ENCODE measurements at regions not wholly inside any gene's neighbourhood (a gene's known extent, or its start where the extent isn't known, plus 50 kb on each side); places are given as distances from the start of the nearest gene placed in this dataset.

DNA sequence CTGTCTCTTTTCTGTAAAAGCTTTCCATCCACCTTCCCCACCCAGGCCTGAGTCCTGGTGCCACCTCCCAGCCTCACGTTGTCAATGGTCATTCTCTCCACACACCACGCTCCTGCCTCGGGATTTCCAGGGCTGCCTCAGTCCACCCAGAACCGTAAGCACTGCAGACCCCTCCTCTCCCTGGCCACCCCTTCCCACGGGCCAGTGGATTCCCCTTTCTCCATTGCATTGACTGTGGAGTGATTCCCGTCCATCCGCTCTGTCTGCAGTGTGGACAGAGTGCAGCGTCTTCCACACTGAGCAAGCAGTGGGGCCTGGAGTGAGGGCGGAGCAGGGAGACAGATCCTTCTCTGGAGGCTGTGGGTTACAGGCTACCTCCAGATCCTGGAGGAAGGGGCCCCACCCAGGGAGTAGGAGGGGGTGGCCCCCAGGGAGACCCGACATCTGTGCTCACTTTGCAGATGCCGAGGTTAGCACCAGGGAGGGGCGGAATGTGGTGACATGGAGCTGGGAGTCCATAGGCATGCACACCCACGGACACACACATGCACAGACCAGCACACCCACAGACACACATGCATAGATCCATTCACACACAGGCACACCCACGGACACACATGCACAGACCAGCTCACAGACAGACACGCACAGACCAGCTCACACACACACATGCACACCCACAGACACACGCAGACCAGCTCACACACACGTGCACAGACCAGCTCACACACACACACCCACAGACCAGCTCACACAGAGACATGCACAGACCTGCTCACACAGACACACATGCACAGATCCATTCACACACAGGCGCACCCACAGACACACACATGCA, 109.6 kb upstream of the B3GAT1 start:
- no peak for ATAC-seq
- no peak for TF ChIP-seq RARB (CRISPR knock-in tag; IDR thresholded peaks at IDR 0.05)
- TF ChIP-seq, protein P1, sequence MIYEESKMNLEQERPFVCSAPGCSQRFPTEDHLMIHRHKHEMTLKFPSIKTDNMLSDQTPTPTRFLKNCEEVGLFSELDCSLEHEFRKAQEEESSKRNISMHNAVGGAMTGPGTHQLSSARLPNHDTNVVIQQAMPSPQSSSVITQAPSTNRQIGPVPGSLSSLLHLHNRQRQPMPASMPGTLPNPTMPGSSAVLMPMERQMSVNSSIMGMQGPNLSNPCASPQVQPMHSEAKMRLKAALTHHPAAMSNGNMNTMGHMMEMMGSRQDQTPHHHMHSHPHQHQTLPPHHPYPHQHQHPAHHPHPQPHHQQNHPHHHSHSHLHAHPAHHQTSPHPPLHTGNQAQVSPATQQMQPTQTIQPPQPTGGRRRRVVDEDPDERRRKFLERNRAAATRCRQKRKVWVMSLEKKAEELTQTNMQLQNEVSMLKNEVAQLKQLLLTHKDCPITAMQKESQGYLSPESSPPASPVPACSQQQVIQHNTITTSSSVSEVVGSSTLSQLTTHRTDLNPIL (CRISPR knock-in tag; IDR thresholded peaks at IDR 0.05; ENCODE audit: low read depth): no peak
- TF ChIP-seq ZNF565 (CRISPR knock-in tag; conservative IDR thresholded peaks at IDR 0.05; ENCODE audit: low read depth): no peak
- TF ChIP-seq BACH2 (CRISPR knock-in tag; IDR thresholded peaks at IDR 0.05; ENCODE audit: borderline replicate concordance): no peak
- no peak for TF ChIP-seq TOX (CRISPR knock-in tag; IDR thresholded peaks at IDR 0.05; ENCODE audit: borderline replicate concordance)
- TF ChIP-seq ISL1 (CRISPR knock-in tag; IDR thresholded peaks at IDR 0.05): no peak
- TF ChIP-seq, protein P2, sequence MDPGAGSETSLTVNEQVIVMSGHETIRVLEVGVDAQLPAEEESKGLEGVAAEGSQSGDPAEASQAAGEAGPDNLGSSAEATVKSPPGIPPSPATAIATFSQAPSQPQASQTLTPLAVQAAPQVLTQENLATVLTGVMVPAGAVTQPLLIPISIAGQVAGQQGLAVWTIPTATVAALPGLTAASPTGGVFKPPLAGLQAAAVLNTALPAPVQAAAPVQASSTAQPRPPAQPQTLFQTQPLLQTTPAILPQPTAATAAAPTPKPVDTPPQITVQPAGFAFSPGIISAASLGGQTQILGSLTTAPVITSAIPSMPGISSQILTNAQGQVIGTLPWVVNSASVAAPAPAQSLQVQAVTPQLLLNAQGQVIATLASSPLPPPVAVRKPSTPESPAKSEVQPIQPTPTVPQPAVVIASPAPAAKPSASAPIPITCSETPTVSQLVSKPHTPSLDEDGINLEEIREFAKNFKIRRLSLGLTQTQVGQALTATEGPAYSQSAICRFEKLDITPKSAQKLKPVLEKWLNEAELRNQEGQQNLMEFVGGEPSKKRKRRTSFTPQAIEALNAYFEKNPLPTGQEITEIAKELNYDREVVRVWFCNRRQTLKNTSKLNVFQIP (CRISPR knock-in tag; IDR thresholded peaks at IDR 0.05; ENCODE audit: borderline replicate concordance, low read depth): no peak
- TF ChIP-seq ZFP3 (CRISPR knock-in tag; IDR thresholded peaks at IDR 0.05): no peak

DNA sequence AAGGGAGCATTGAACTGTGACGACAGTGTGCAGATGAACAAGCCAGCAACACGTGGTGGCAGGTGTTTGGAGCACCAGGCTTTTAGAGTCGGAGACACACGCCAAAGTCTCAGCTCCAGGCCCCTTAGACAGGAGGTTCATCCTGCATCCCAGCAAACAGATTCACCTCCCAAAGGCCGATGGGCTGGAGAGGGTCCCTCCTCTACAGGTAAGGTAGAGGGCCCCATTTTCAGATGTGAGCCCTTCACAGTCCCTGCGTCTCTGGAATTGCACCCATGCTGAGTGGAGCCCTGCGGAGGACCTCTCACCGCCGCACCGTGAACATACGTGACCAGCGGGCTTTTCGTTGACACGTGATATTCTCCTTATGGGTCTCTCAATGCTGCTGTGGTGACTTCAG, 109.0 kb upstream of the B3GAT1 start:
- ATAC-seq: no peak
- no peak for TF ChIP-seq ISL1 (CRISPR knock-in tag; IDR thresholded peaks at IDR 0.05)
- TF ChIP-seq PPARA (CRISPR knock-in tag; IDR thresholded peaks at IDR 0.05; ENCODE audit: borderline replicate concordance): no peak
- TF ChIP-seq, protein P2 (CRISPR knock-in tag; IDR thresholded peaks at IDR 0.05; ENCODE audit: borderline replicate concordance, low read depth): no peak
- TF ChIP-seq ZNF70 (CRISPR knock-in tag; IDR thresholded peaks at IDR 0.05): no peak
- no peak for TF ChIP-seq BACH2 (CRISPR knock-in tag; IDR thresholded peaks at IDR 0.05; ENCODE audit: borderline replicate concordance)
- no peak for TF ChIP-seq CSDC2 (CRISPR knock-in tag; IDR thresholded peaks at IDR 0.05)
- no peak for TF ChIP-seq OSR1 (CRISPR knock-in tag; IDR thresholded peaks at IDR 0.05)
- TF ChIP-seq TCF4 (CRISPR knock-in tag; IDR thresholded peaks at IDR 0.05; ENCODE audit: borderline replicate concordance): no peak
- no peak for TF ChIP-seq RARB (CRISPR knock-in tag; IDR thresholded peaks at IDR 0.05)
- no peak for TF ChIP-seq ZNF8 (CRISPR knock-in tag; IDR thresholded peaks at IDR 0.05)
- TF ChIP-seq, protein P1 (CRISPR knock-in tag; IDR thresholded peaks at IDR 0.05; ENCODE audit: low read depth): no peak
- TF ChIP-seq GLIS3 (CRISPR knock-in tag; IDR thresholded peaks at IDR 0.05): no peak
- TF ChIP-seq SNAI2 (CRISPR knock-in tag; IDR thresholded peaks at IDR 0.05): no peak
- TF ChIP-seq, protein P3, sequence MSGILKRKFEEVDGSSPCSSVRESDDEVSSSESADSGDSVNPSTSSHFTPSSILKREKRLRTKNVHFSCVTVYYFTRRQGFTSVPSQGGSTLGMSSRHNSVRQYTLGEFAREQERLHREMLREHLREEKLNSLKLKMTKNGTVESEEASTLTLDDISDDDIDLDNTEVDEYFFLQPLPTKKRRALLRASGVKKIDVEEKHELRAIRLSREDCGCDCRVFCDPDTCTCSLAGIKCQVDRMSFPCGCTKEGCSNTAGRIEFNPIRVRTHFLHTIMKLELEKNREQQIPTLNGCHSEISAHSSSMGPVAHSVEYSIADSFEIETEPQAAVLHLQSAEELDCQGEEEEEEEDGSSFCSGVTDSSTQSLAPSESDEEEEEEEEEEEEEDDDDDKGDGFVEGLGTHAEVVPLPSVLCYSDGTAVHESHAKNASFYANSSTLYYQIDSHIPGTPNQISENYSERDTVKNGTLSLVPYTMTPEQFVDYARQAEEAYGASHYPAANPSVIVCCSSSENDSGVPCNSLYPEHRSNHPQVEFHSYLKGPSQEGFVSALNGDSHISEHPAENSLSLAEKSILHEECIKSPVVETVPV (CRISPR knock-in tag; IDR thresholded peaks at IDR 0.05): no peak
- no peak for TF ChIP-seq ZFP3 (CRISPR knock-in tag; IDR thresholded peaks at IDR 0.05)
- no peak for TF ChIP-seq ARNTL (CRISPR knock-in tag; IDR thresholded peaks at IDR 0.05; ENCODE audit: borderline replicate concordance, low read depth)

DNA sequence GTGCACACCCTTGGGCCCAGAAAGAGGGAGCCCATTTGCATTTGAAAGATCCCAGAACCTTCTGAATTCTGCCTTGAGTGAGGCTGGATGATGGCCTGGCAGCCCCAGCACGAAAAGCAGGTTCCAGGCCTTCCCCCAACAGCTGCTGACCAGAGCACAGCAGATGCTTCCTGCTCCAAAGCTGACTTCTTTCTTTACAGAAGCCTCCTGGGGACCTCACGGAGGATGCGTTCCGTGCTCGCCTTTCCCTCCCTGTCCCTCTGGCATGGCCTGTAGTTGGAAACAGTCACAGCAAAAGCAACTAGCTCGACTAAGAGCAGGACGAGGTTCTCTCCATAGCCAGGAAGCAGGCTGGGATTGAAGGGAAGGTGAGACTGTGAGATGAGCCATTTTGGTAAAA, 107.7 kb upstream of the B3GAT1 start:
- TF ChIP-seq, protein P4, sequence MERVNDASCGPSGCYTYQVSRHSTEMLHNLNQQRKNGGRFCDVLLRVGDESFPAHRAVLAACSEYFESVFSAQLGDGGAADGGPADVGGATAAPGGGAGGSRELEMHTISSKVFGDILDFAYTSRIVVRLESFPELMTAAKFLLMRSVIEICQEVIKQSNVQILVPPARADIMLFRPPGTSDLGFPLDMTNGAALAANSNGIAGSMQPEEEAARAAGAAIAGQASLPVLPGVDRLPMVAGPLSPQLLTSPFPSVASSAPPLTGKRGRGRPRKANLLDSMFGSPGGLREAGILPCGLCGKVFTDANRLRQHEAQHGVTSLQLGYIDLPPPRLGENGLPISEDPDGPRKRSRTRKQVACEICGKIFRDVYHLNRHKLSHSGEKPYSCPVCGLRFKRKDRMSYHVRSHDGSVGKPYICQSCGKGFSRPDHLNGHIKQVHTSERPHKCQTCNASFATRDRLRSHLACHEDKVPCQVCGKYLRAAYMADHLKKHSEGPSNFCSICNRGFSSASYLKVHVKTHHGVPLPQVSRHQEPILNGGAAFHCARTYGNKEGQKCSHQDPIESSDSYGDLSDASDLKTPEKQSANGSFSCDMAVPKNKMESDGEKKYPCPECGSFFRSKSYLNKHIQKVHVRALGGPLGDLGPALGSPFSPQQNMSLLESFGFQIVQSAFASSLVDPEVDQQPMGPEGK (CRISPR knock-in tag; IDR thresholded peaks at IDR 0.05; ENCODE audit: borderline replicate concordance): no peak
- TF ChIP-seq TCF4 (CRISPR knock-in tag; IDR thresholded peaks at IDR 0.05; ENCODE audit: borderline replicate concordance) (no peak), ZFP3 (CRISPR knock-in tag; IDR thresholded peaks at IDR 0.05) (no peak)
- TF ChIP-seq, protein P5, sequence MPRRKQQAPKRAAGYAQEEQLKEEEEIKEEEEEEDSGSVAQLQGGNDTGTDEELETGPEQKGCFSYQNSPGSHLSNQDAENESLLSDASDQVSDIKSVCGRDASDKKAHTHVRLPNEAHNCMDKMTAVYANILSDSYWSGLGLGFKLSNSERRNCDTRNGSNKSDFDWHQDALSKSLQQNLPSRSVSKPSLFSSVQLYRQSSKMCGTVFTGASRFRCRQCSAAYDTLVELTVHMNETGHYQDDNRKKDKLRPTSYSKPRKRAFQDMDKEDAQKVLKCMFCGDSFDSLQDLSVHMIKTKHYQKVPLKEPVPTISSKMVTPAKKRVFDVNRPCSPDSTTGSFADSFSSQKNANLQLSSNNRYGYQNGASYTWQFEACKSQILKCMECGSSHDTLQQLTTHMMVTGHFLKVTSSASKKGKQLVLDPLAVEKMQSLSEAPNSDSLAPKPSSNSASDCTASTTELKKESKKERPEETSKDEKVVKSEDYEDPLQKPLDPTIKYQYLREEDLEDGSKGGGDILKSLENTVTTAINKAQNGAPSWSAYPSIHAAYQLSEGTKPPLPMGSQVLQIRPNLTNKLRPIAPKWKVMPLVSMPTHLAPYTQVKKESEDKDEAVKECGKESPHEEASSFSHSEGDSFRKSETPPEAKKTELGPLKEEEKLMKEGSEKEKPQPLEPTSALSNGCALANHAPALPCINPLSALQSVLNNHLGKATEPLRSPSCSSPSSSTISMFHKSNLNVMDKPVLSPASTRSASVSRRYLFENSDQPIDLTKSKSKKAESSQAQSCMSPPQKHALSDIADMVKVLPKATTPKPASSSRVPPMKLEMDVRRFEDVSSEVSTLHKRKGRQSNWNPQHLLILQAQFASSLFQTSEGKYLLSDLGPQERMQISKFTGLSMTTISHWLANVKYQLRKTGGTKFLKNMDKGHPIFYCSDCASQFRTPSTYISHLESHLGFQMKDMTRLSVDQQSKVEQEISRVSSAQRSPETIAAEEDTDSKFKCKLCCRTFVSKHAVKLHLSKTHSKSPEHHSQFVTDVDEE (CRISPR knock-in tag; IDR thresholded peaks at IDR 0.05): no peak
- TF ChIP-seq, protein P3 (CRISPR knock-in tag; IDR thresholded peaks at IDR 0.05): no peak
- ATAC-seq: no peak
